GM21360 (cell line): ENCODE measurements at regions not wholly inside any gene's neighbourhood (a gene's known extent, or its start where the extent isn't known, plus 50 kb on each side); places are given as distances from the start of the nearest gene placed in this dataset.

Source experiments
- ATAC-seq: cut with Tn5 transposase; IDR thresholded peaks from one replicate; pipeline ENCODE4 v1.9.1; 2021; ENCODE audit warnings: mild to moderate bottlenecking, moderate library complexity; ENCODE audit not compliant: unreplicated experiment

GRCh38 chr22:49240016-49240380 is 587.7 kb downstream of the BRD1 start:
- ATAC-seq: no peak

DNA sequence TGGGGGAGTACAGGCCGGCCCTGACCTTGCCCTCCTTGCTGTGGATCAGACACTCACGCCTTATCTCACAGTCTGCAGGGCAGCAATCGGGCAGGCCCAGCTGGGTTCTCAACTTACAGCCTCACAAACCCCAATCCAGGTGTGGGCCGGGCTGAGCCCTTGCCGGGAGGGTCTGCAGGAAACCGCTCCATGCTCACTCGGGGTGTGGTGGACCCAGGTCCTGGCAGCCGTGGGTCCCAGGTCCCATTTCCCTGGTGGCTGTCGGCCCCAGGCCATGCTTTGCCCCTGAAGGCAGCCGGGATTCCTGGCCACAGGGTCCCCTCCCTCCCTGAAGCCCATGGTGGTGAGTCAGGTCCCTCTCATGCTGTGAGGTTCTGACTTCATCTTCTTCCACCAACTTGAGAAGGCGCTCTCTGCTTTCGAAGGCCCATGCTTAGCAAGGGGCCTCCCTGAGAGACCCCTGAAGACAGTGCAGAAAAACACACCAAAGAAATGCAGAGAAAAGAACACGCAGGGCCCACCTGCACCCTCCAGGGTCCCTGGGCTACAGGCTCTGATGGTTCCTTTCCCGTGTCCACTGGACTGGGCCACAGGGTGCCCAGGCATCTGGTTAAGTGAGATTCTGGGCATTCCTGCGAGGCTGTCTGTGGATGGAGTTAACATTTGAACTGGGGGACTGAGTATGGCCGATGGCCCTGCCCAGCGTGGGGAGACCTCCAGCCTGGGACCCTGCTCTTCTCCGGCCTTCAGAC is 588.2 kb downstream of the BRD1 start:
- no peak for ATAC-seq

DNA sequence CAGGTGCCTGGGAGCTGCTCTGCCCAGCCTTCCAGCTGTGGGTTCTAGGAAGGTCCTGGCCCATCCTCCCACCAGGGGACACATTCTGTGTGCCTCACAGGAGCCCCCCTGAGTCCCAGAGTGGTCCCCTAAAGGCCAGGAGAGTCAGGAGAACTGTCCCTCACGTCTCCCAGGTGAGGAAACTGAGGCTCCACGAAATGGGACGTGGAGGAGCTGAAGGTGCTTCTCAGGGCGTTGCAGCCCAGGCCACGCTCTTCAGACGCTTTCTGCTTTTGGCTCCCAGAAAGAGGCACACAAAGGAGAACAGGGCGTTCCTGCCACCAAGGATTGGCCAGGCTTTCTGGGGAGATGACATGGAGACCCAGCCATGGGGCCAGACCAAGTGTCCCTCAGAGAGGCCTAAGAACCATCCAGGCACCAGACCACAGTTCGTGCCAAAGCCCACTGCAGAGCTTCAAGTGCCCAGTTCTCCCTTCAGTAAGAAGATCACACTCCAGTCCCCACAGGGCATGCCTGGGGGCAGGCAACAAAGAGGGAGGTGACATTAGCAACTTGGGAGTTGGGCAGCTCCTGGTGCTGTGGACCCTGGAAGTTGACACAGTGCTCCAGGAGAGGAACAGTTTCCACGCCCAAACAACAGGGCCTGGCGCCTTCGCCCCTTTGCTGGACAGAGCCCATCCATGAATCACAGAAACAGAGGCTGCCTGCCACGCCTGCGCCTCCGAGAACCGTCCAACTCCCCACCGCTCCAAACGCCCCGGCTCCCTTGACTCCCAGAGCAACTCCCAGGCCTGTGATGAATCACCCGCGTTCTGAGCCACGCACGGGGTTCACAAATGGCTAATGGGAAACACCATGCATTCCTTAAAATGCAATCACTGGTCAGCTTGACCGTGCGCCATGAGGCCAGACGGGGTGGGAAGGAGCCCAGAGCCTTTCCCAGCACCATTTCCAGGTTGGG is 589.2 kb downstream of the BRD1 start:
- ATAC-seq: no peak

- ATAC-seq: no peak
Observed at GRCh38 chr22:49237703-49238102, 590.0 kb downstream of the BRD1 start.

GRCh38 chr22:49237279-49237678 is 590.4 kb downstream of the BRD1 start:
- ATAC-seq: no peak

DNA sequence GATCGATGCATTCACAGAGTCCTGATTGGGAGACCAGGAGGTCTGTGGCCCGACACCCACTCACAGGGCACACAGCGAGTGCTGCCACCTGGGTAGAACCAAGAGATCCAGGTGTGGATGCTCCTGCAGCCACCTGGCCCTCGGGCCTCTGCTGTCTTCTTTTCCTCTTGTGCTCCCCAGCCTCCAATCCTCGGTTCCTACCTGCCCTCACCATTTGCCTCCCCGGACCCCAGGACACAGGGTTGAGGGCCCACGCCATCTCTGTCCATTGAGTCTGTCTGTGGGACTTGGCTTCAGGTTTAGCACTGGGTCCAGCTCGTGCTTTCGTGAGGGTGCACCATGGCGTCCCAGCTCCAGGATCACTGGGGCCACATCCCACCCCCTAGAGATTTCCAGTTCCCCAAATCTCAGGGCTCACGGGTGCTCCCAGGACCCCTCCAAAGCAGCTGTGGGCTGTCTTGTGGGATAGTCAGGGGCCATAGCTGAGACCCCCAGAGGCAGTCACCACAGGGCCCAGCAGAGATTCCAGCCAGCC is 591.1 kb downstream of the BRD1 start:
- ATAC-seq: no peak

- ATAC-seq: no peak
Observed at GRCh38 chr22:49235463-49236300, 592.0 kb downstream of the BRD1 start.

- no peak for ATAC-seq
Observed at GRCh38 chr22:49234459-49234858, 593.2 kb downstream of the BRD1 start.

GRCh38 chr22:49233507-49234100 is 594.1 kb downstream of the BRD1 start:
- ATAC-seq: no peak

DNA sequence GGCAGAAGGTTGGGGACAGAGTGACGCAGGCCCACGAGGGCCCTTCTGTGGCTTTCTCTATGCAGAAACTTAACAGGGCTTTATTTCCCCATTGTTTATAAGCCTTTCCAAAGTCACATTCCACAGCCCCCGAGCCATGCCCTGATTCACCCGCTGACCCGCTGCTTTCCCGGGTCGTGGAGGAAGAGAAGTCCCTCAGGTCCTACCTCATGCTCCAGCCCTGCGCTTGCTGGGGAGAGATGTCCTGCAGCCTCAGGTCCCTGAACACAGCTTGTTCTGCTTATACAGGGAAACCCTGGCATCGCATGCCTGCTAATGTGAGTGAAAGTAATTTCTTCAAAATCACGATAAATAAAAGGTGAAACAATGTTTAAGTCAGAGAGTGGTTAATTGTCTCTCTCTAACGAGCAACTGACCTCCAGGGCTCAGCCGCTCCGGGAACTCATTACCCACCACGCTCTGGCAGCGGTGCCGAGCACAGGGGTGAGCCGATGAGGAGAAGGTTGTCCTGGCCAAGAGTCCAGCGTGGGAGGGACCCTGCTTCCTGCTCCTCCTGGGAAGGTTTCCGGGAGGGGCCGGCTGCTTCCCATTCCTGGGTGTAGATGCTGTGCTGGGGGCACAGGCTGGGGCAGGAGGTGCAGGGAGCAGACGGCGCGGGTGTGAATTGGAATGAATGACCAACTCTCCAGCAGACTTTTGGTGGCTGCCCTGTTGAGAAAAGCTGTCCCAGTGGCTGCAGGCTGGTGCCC is 595.2 kb downstream of the BRD1 start:
- no peak for ATAC-seq

GRCh38 chr22:49230194-49230577 is 597.5 kb downstream of the BRD1 start:
- no peak for ATAC-seq

- no peak for ATAC-seq
Observed at GRCh38 chr22:49229483-49230193, 598.0 kb downstream of the BRD1 start.

- no peak for ATAC-seq
Observed at GRCh38 chr22:49228431-49229037, 599.1 kb downstream of the BRD1 start.

DNA sequence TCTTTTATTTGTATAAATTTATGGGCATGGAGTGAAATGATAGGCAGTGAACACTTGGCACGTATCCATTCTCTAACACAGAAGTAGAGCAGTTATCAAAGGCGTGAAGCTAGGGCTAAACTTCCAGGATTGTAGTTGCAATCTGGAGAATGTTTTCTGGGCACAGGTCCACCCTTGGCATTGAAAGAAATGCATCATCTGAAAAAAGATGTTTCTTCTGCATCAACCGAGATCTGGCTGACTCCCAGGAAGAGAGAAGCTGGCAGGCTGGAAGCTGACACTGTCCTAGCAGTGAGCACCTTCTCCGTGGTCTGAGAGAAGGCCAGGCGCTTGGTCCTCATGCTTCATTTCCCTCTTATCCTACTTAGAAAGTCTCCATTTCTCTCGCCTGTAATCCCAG is 600.0 kb downstream of the BRD1 start:
- no peak for ATAC-seq

GRCh38 chr22:49226096-49226495 is 601.6 kb downstream of the BRD1 start:
- no peak for ATAC-seq

DNA sequence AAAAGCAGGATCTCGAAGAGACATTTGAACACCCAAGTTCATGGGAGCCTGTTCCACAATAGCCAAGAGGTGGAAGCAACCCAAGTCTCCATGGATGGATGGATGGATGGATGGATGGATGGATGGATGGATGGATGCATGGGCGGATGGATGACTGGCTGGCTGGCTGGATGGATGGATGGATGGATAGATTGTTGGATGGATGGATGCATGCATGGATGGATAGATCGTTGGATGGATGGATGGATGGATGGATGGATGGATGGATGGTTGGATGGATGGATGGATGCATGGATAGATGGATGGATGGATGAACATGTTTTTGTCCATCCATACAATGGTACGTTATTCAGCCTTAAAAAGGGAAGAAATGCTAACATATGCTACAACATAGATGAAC is 603.4 kb downstream of the BRD1 start:
- no peak for ATAC-seq

GRCh38 chr22:49218142-49218541 is 609.5 kb downstream of the BRD1 start:
- no peak for ATAC-seq

DNA sequence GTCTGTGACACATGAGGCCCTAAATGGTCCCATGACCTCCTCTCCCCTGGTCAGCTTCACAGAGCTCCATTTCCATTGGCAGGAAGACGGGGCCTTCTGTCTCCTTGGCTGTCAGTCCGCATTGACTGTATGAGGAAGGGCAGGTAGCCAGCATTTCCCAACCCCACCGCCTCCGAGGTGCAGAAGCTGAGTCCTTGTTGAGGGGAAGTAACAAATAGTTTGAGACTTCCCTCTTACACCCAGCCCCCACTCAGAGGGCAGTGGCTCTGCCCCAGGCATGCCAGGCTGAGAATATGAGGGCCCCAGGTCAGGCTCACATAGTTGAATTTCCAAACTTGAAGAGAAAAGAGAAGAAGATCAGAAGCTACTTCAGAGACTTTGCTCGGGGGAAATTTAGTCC is 611.1 kb downstream of the BRD1 start:
- no peak for ATAC-seq

DNA sequence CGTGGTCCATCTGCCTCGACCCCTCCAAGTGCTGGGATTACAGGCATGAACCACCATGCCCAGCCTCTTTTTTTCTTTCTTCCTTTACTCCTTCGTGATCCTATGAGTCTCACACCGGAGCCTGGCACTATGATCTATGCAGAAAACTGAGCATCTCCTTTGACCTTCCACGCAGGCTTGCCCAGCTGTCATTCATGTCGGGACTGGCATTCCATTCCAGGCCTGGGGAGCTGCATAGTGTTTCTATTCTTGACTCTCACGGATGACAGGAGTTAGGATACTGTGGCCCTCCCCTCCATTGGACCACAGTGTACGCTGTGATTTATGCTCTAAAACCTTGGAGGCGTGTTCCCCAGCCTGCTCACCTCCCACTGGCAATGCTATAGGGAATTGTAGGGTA is 611.8 kb downstream of the BRD1 start:
- no peak for ATAC-seq
